ENCODE measurements at regions not wholly inside any gene's neighbourhood (a gene's known extent, or its start where the extent isn't known, plus 50 kb on each side); places are given as distances from the start of the nearest gene placed in this dataset.

DNA sequence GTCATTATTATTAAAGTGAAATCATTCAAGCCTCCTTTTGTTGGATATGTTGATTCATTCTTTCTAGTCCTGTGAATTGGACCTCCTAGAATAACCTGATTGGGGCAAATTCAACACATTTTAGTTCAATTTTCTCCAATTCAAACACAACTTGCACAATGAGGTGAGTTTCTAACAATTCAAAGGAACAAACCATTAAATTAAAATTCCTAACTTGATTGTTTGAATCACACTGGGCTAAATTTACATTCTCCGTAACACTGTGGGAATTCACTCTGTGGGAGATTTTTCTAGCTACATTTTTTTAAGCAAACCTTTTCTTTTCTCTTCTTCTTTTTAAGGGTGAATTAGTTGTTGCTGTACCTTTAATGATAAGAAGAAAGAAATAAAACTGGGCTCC, 68.3 kb upstream of the CABCOCO1 start:
- TF ChIP-seq, protein P1, sequence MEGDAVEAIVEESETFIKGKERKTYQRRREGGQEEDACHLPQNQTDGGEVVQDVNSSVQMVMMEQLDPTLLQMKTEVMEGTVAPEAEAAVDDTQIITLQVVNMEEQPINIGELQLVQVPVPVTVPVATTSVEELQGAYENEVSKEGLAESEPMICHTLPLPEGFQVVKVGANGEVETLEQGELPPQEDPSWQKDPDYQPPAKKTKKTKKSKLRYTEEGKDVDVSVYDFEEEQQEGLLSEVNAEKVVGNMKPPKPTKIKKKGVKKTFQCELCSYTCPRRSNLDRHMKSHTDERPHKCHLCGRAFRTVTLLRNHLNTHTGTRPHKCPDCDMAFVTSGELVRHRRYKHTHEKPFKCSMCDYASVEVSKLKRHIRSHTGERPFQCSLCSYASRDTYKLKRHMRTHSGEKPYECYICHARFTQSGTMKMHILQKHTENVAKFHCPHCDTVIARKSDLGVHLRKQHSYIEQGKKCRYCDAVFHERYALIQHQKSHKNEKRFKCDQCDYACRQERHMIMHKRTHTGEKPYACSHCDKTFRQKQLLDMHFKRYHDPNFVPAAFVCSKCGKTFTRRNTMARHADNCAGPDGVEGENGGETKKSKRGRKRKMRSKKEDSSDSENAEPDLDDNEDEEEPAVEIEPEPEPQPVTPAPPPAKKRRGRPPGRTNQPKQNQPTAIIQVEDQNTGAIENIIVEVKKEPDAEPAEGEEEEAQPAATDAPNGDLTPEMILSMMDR (IDR thresholded peaks at IDR 0.05), result no peak
- no peak for TF ChIP-seq POLR2A (IDR thresholded peaks at IDR 0.05)

Data from heart left ventricle (tissue), 13 donors.